Stimulated activated naive CD8-positive, alpha-beta T cell treated with anti-CD3 and anti-CD28 coated beads, Interleukin-15, Interleukin-2, amounts not matched to agents 100 ng/mL and 50 ng/mL, for 24 hours (primary cell): ENCODE measurements at regions not wholly inside any gene's neighbourhood (a gene's known extent, or its start where the extent isn't known, plus 50 kb on each side); places are given as distances from the start of the nearest gene placed in this dataset.

Experiments
- H3K27ac Mint-ChIP-seq: one replicate; pipeline ENCODE4 v1.8.0; 2021; ENCODE audit warnings: mild to moderate bottlenecking, mixed read lengths
- H3K27me3 Mint-ChIP-seq: one replicate; pipeline ENCODE4 v1.8.0; 2021; ENCODE audit warnings: mixed read lengths
- H3K36me3 Mint-ChIP-seq: one replicate; pipeline ENCODE4 v1.8.0; 2021; ENCODE audit warnings: low read depth, mixed read lengths
- H3K4me1 Mint-ChIP-seq: one replicate; pipeline ENCODE4 v1.8.0; 2021; ENCODE audit warnings: low read depth, mixed read lengths
- H3K4me3 Mint-ChIP-seq: one replicate; pipeline ENCODE4 v1.8.0; 2021; ENCODE audit warnings: mild to moderate bottlenecking, mixed read lengths
- H3K9me3 Mint-ChIP-seq: one replicate; pipeline ENCODE4 v1.8.0; 2021; ENCODE audit warnings: mixed read lengths

DNA sequence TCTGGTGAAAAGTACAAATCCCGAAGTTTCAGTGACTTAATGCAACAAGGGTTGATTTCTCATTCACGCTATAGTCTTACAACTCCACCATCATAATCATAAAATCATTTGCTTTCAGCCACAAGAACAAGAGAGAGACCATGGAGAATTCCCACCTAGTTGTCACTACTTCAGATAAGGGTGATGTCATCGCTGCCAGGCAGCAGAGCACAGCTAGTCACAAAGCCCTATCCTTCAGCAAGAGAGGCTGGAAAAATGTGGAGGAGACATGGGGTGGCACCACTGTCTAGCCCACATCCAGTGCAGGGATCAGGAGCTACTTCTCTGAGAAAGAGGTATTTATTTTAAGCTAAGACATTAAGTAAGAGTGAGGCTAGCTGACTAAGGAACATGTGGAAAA lies 356.1 kb downstream of the YTHDC2 start:
- H3K36me3 Mint-ChIP-seq = no peaks in the 10 kb centered on the region
- no peaks in the 10 kb centered on the region for H3K27me3 Mint-ChIP-seq
- H3K4me1 Mint-ChIP-seq = no peaks in the 10 kb centered on the region
- H3K27ac Mint-ChIP-seq = no peak overlapping the region
- peaks cover 19% of the 10 kb centered on the region for H3K9me3 Mint-ChIP-seq
- no peak overlapping the region for H3K4me3 Mint-ChIP-seq

DNA sequence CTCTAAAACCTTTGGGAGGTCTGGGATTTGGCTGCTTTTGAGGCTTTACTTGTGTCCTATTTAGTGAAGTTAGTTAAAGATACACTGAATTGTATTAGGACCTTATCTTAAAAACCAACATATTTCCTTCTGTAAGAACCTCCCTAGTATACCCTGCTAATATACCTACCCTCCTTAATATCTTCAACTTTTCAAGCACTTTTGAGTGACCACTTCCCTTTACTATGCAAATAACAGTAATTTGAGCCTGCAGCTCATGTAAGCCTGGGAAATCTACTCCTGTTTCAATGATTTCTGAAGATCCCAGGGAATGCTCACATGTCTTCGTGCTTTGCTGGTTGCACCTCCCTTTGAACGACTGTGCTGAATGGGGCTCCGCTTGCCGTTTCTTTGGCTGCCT lies 358.5 kb downstream of the YTHDC2 start:
- peaks cover 19% of the 10 kb centered on the region for H3K9me3 Mint-ChIP-seq
- no peaks in the 10 kb centered on the region for H3K36me3 Mint-ChIP-seq
- no peaks in the 10 kb centered on the region for H3K27me3 Mint-ChIP-seq
- no peak overlapping the region for H3K4me3 Mint-ChIP-seq
- H3K27ac Mint-ChIP-seq = no peak overlapping the region
- no peaks in the 10 kb centered on the region for H3K4me1 Mint-ChIP-seq

DNA sequence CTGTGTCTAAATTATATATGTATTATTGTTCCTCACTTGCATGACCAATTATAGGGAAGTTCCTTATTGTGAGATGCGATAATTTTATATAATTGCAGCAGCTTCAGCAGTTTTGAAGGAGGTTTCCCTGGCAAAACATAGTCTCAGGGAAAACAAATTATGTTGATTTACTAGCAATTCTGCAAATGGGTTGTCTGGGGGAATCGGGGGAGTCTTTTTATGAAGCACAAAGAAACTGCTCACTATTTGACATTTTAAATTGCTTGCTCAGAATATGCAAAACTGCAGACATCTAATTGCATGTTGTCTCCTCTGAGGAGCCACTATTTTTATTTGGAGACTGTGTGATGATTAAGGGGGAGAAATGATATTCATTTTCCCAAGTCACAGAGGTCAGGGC lies 361.6 kb downstream of the YTHDC2 start:
- Mint-ChIP-seq H3K27ac (no peak overlapping the region), H3K27me3 (no peaks in the 10 kb centered on the region), H3K4me1 (no peaks in the 10 kb centered on the region), H3K36me3 (no peaks in the 10 kb centered on the region), H3K9me3 (peaks cover 14% of the 10 kb centered on the region), H3K4me3 (no peak overlapping the region)

DNA sequence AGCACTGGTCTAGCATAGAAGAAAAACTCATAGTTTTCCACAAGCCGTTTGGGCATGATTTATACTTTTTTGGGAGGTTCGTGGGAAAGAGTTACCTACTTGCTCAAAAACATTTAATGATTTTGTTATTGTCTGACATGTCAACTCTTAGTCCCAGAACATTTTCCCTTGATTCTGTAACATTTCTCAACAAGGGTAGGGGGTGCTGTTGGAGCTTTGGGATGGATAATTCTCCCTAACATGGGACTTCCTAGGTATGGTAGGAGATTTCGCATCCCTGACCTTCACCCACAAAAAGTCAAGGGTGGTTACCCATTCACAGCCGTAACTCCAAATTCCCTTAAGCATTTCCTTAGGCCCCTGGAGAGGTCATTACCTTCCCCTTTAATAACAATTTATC lies 378.0 kb downstream of the YTHDC2 start:
- H3K27me3 Mint-ChIP-seq = no peaks in the 10 kb centered on the region
- no peak overlapping the region for H3K4me3 Mint-ChIP-seq
- H3K27ac Mint-ChIP-seq = no peak overlapping the region
- no peaks in the 10 kb centered on the region for H3K9me3 Mint-ChIP-seq
- no peaks in the 10 kb centered on the region for H3K4me1 Mint-ChIP-seq
- no peaks in the 10 kb centered on the region for H3K36me3 Mint-ChIP-seq

DNA sequence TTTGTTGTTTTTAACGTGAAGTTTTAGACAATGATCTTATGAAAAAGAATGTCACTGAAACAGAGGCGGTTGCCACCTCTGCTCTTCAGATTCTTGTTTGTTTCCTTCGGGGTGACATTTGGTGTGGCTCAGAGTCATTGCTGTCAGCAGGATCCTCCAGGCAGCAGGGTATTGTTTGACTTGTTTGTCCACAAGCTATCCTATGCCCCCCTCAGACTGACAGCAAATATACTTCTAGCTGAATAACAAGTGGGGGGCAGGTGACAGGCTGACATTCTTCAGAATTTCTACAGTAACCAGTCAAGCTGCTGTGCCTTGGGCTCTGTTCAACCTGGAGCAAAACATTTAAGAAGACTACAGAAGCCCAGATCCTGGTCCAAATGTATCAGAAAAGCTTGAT lies 383.3 kb downstream of the YTHDC2 start:
- H3K27ac Mint-ChIP-seq = no peak overlapping the region
- no peak overlapping the region for H3K4me3 Mint-ChIP-seq
- H3K36me3 Mint-ChIP-seq = no peaks in the 10 kb centered on the region
- H3K9me3 Mint-ChIP-seq = no peaks in the 10 kb centered on the region
- no peaks in the 10 kb centered on the region for H3K27me3 Mint-ChIP-seq
- no peaks in the 10 kb centered on the region for H3K4me1 Mint-ChIP-seq

DNA sequence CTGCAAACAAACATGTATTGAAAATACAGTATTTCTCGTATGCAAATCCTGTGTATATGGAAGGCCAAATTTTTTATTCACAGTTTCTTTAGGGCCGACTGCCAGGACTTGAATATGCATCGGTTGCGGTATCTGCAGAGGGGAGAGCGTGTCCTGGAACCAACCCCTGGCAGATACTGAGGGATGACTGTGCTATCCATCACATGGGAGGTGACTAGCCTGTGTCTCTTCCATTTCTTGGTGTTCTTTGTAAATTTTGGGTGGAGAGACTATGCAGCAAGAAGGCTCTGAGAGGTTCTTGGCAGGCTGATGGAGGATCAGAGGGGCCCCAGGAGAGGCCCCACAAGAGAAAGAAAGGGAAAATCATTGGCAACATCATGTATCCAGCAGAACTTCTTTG lies 384.3 kb downstream of the YTHDC2 start:
- Mint-ChIP-seq H3K36me3 (no peaks in the 10 kb centered on the region), H3K9me3 (no peaks in the 10 kb centered on the region), H3K27ac (no peak overlapping the region), H3K4me3 (no peak overlapping the region), H3K4me1 (no peaks in the 10 kb centered on the region), H3K27me3 (no peaks in the 10 kb centered on the region)

DNA sequence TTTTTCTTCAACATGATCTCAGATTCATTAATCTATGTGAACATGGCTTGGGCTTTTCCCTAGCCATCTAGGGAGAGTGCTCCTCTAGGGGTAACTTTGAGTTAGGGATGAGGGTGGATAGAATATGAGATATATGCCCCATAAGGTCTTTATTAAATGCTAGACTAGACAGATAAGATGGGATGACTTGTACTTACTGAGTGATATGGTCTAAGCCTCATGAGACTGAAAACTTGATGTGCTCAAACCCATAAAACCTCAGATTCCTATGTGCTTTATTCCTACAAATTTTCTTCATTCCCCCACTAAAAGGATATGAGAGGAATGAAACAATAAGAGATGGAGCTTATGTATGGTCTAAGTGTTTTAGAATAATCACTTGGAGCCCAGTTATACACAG lies 386.6 kb downstream of the YTHDC2 start:
- Mint-ChIP-seq H3K4me3 (no peak overlapping the region), H3K4me1 (no peaks in the 10 kb centered on the region), H3K36me3 (no peaks in the 10 kb centered on the region), H3K27ac (no peak overlapping the region), H3K27me3 (no peaks in the 10 kb centered on the region), H3K9me3 (no peaks in the 10 kb centered on the region)

DNA sequence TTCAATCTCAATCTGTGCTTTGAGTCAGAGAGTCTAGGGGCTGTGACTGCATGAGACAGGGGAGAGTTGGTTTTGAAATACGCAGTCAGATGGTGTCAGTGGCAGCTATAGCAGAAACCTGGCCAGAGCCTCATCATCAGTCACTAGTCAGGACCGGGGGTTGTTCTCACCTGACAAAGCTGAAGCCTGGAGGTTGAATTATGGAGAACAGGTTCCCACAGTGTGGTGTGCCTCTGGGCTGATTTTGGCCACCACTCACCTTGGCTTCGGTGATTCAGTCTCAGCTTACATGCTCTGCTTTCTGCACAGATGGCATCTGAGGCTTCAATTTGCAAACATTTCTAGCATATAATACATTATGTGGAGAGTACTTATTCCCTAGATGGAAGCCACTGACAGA lies 387.3 kb downstream of the YTHDC2 start:
- Mint-ChIP-seq H3K27me3 (no peaks in the 10 kb centered on the region), H3K36me3 (no peaks in the 10 kb centered on the region), H3K9me3 (no peaks in the 10 kb centered on the region), H3K27ac (no peak overlapping the region), H3K4me1 (no peaks in the 10 kb centered on the region), H3K4me3 (no peak overlapping the region)

DNA sequence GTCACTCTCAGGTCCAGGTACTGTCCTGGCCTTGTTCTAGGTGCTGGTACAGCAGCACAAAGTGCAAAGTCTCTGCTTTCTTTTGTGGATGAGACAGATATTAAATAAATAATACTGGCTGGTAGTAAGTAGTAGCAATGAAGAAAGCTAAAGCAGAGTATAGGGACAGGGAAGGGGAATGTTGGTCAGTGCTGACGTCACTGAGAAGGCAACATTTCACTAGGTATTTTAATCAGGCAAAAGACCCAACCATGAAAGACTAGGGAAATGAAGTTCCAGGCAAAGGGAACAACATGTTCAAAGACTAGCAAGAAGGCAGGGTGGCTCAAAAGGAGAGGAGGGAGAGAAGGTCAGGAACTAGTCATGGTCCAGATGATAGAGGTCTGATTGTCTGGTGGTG lies 388.2 kb downstream of the YTHDC2 start:
- Mint-ChIP-seq H3K4me3 (no peak overlapping the region), H3K27ac (no peak overlapping the region), H3K4me1 (no peaks in the 10 kb centered on the region), H3K27me3 (no peaks in the 10 kb centered on the region), H3K36me3 (no peaks in the 10 kb centered on the region), H3K9me3 (no peaks in the 10 kb centered on the region)

DNA sequence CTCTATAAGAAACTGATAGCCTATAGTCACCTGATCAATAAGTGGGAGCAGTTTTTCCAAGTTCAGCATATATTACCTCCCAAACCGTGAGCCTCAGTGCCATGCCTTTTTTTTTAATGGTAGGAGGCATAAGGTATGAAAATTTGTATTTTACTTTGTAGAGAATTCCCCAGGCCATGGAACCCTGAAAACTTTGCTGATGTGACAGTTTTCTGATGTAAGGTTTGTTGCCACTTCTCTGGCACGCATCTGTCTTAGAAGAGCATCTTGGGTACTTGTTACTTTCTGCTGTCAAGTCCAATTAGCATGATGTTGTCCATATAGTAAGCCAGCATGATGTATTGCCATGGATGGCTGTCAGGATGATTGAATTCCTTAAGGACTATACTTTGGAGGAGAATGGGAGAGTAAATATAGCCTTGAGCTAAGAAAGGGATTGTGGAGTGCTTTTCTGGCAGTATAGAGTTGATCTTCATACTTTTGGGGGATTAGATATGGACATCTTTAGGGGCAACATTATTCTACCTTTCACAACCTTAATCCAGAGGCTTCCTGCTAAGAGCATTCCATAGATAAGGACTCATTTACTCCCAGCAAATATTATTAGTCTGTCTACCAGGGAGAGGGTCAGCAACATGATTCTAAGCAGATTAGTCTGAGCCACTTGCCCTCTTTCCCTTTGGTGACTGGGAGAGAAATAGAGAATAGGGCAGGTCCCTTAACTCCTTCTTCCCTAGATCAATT lies 389.6 kb downstream of the YTHDC2 start:
- no peak overlapping the region for H3K27ac Mint-ChIP-seq
- H3K4me1 Mint-ChIP-seq = no peaks in the 10 kb centered on the region
- no peak overlapping the region for H3K4me3 Mint-ChIP-seq
- no peaks in the 10 kb centered on the region for H3K9me3 Mint-ChIP-seq
- no peaks in the 10 kb centered on the region for H3K27me3 Mint-ChIP-seq
- H3K36me3 Mint-ChIP-seq = no peaks in the 10 kb centered on the region

DNA sequence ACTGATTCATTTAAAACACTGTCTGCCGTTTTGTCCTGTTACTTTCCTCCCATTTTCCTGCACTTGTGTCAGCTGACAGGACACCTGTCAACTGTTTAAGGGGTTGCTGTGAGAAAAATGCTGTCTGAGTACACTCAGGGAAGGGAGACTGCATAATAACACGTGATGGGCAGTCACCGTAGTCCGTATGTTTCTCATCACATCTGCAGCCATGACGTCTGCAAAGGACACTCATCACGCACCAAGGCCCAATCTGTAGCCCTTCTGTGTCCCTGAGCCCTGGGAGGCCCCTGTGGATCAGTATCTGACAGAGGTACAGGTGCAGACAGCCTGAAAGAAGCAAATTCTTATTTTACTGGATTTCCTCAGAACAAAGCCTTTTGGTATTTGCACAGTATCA lies 396.3 kb downstream of the YTHDC2 start:
- Mint-ChIP-seq H3K9me3 (no peaks in the 10 kb centered on the region), H3K4me3 (no peak overlapping the region), H3K4me1 (no peaks in the 10 kb centered on the region), H3K36me3 (no peaks in the 10 kb centered on the region), H3K27me3 (no peaks in the 10 kb centered on the region), H3K27ac (no peak overlapping the region)

DNA sequence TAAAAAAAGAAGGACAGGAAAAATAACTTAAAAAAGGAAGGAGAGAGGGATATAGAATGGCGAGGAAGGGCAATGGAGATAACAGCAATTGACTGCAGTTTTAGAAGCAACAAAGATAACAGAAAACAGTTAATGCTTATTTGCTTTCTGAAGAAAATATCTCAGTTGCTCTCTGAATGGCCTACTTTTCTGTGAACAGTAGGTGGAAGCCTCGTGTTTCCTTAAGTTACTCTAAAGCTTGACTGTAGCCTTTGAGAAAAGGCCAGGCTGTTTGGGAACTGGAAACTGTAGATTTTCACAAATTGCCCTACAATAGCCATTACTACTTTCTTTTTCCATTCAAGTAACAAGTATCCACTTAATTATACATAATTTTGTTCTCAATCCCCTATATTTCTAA lies 404.5 kb downstream of the YTHDC2 start:
- Mint-ChIP-seq H3K27ac (no peak overlapping the region), H3K4me1 (no peaks in the 10 kb centered on the region), H3K36me3 (no peaks in the 10 kb centered on the region), H3K9me3 (peaks cover 4% of the 10 kb centered on the region), H3K27me3 (no peaks in the 10 kb centered on the region), H3K4me3 (no peak overlapping the region)

DNA sequence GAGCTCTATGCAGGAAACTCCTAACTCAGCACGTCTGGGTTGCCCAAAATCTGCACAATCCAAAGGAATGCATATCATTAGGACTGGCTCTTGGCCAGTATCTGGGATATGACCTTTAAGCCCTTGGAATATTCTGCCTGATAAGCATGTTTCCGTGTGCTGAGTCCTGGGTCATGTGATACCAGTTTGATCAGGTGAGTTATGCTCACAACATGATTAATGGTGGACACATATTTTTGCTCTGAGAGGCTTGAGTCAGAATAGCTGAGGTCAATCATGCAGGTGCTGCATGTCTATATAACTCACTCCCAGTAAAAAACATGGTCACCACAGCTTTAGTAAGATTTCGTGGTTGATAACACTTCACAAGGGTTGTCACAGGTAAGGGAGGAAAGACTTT lies 408.8 kb downstream of the YTHDC2 start:
- H3K27ac Mint-ChIP-seq = no peak overlapping the region

DNA sequence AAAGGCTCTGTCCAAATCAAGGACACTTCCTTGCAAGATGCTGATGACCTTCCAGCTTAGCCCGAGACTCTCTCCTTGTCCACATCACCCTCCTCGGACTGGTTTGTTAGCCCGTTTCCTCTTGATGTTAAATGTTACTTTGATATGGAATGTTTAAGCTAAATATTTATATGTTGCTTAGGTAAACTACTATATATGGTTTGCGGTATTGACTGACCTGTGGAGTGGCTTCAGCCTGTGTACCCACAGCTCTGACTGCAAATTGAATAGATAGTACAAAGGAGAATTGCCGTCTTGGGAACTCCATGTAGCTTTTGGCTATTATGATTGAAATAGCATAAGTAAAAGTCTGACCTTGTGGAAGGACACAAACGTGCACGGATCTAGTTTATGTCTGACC lies 422.0 kb downstream of the YTHDC2 start:
- Mint-ChIP-seq H3K36me3 (no peaks in the 10 kb centered on the region), H3K4me3 (no peak overlapping the region), H3K27ac (no peak overlapping the region), H3K27me3 (no peaks in the 10 kb centered on the region), H3K4me1 (no peaks in the 10 kb centered on the region), H3K9me3 (peaks cover 5% of the 10 kb centered on the region)

More for the DNA sequence above, 408.8 kb downstream of the YTHDC2 start:
- Mint-ChIP-seq H3K27me3 (no peaks in the 10 kb centered on the region), H3K36me3 (no peaks in the 10 kb centered on the region), H3K4me1 (no peaks in the 10 kb centered on the region), H3K9me3 (peaks cover 4% of the 10 kb centered on the region), H3K4me3 (no peak overlapping the region)

DNA sequence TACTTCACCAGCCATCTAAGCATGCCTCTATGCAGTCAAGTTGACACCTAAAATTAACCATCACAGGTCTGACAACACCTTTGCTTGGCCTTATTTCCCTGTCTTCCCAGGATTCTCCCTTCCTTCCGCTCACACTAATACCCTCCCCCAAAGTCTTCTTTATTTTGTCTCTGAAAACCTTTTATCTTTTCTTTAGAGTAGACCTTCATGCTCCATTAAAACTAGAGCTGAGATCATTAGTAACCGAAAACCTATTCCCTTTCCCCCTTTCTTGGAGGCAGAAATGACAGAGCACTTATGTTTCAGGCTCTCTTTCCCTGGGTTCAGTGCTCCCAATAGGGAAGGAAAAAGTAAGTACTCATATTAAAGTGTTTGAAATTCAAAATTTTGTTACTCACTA lies 423.8 kb downstream of the YTHDC2 start:
- no peak overlapping the region for H3K4me3 Mint-ChIP-seq
- peaks cover 5% of the 10 kb centered on the region for H3K9me3 Mint-ChIP-seq
- no peaks in the 10 kb centered on the region for H3K27me3 Mint-ChIP-seq
- no peaks in the 10 kb centered on the region for H3K36me3 Mint-ChIP-seq
- H3K4me1 Mint-ChIP-seq = no peaks in the 10 kb centered on the region
- no peak overlapping the region for H3K27ac Mint-ChIP-seq

DNA sequence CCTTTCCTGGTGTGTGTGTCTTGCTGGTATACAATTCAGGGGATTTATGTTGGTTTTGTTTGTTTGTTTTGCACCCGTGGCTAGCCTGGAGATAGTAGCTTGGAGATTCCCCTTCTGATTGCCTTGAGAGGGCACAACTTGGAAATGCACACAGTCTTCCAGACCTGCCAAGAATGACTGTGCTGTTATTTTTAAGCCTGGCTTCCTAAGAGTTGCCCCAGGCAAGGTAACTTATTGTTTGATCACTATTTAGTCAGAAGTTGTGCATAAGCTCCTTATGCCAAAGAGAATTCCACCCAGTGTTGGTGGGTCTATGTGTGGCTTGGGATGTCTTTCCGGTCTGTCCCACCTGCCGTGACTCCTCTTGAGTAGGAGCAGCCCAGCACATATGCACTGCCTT lies 421.9 kb upstream of the KCNN2 start:
- no peaks in the 10 kb centered on the region for H3K27me3 Mint-ChIP-seq

More for the DNA sequence above, 421.9 kb upstream of the KCNN2 start:
- Mint-ChIP-seq H3K4me3 (no peak overlapping the region), H3K27ac (no peak overlapping the region), H3K9me3 (peaks cover 5% of the 10 kb centered on the region), H3K36me3 (no peaks in the 10 kb centered on the region), H3K4me1 (no peaks in the 10 kb centered on the region)
